OCI-LY1 (cell line): ENCODE measurements at regions not wholly inside any gene's neighbourhood (a gene's known extent, or its start where the extent isn't known, plus 50 kb on each side); places are given as distances from the start of the nearest gene placed in this dataset.

ENCODE experiments used
- EZH2 ChIP-seq: fragments of 200-600 bp; sonication (generic), shearing (Covaris generic); IDR thresholded peaks from 2 replicates; pipeline ENCODE4 v1.8.0; 2017; ENCODE audit warnings: borderline replicate concordance, mixed run types, mild to moderate bottlenecking, antibody characterized with exemption, low read length, moderate library complexity, mixed read lengths
- TF ChIP-seq, protein P1 (sequence below): fragments of 200-600 bp; sonication (generic), shearing (Covaris generic); IDR thresholded peaks from 2 replicates; pipeline ENCODE4 v1.5.1; 2017; ENCODE audit warnings: mild to moderate bottlenecking, antibody characterized with exemption, low read length, moderate library complexity, mixed read lengths

DNA sequence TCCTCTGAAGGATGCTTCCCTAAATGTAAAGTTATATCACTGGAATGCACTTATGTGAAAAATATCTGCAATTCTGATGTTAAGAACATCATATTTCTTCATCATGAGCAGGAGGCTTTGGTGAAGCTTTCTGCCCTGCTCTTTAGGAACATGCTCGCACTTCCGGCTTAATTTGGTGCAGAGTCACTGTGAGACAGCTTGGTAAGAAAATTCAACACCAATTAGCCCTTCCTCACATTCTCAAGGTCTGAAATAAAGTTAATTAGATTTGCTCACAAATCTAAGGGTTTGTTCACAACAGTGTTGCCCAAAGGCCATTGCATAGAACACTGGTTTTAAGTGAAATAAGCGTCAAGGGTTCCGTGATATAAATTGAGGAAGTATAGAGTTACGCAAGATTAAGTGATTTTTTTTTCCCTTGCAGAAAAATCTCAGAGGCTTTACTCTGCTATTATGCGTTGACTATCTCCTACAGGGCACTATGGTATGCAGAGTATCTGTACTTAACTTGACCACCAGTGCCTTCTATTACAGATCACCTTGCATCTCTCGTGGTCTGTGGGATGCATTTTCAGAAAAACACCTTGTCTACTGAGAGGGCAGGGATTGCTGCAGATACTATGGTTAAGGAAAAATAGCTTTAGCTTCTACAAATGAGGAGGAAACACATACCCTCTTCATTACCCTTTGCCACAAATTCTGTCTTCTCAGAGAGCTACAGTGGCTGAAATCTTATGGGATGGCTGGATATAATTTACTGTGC, 953.9 kb downstream of the TYW1 start:
- TF ChIP-seq, protein P1, sequence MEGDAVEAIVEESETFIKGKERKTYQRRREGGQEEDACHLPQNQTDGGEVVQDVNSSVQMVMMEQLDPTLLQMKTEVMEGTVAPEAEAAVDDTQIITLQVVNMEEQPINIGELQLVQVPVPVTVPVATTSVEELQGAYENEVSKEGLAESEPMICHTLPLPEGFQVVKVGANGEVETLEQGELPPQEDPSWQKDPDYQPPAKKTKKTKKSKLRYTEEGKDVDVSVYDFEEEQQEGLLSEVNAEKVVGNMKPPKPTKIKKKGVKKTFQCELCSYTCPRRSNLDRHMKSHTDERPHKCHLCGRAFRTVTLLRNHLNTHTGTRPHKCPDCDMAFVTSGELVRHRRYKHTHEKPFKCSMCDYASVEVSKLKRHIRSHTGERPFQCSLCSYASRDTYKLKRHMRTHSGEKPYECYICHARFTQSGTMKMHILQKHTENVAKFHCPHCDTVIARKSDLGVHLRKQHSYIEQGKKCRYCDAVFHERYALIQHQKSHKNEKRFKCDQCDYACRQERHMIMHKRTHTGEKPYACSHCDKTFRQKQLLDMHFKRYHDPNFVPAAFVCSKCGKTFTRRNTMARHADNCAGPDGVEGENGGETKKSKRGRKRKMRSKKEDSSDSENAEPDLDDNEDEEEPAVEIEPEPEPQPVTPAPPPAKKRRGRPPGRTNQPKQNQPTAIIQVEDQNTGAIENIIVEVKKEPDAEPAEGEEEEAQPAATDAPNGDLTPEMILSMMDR: no peak
- no peak for TF ChIP-seq EZH2
